ENCODE measurements at regions not wholly inside any gene's neighbourhood (a gene's known extent, or its start where the extent isn't known, plus 50 kb on each side); places are given as distances from the start of the nearest gene placed in this dataset.
"Not testable (repeated sequence)": the region's sequence is repeated elsewhere in the genome, so short reads cannot be mapped to it uniquely, and the experiment has no call there.

DNA sequence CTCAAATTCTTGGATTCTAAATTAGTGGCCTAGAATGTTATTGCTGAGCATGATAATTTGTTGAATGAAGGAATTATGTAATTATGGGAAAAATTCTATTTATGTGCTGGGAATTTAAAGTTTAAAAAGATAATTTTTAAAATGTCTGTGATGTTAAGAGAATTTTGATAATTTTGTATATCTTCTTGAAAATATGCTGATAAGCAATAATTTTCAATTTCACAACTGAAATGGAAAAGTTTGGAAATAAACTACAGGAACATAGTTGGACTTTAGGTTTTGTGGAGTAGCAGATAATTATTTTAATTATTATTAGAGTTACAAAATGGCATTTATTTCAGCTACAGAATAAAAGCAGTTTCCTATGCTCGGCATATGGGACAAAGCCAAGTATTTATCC lies 268.5 kb upstream of the TPK1 start:
- no peak for DNase-seq (ENCODE audit: low spot score)

DNA sequence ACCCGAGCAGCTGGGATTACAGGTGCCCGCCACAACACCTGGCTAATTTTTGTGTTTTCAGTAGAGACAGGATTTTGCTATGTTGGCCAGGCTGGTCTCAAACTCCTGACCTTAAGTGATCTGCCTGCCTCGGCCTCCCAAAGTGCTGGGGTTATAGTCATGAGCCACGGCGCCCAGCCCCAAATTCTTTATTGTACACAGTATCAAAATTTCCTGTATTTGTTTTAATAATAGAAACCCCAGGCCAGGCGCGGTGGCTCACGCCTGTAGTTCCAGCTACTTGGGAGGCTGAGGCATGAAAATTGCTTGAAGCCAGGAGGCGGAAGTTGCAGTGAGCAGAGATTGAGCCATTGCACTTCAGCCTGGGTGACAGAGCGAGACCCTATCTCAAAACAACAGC lies 266.3 kb upstream of the TPK1 start:
- not testable (repeated sequence) for DNase-seq (ENCODE audit: low spot score)

DNA sequence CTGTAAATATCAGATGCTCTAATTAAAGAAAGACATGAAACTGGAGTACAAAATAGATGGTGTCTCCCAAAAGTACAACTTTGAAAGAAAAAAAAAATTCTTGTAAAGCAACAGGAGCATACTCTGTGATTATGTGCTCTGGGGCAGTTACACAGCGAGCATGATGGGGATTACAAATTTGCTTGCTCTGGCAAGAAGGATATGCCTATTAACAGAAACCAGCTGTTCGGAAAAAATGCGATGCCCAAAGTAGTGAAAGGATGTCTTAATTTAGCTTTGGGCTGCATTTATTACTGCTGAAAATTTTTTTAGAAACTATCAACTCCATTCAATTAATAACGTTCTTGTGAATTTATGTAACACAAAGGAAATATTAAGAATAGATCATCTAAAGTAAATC lies 256.9 kb upstream of the TPK1 start:
- DNase-seq (ENCODE audit: low spot score) = no peak

DNA sequence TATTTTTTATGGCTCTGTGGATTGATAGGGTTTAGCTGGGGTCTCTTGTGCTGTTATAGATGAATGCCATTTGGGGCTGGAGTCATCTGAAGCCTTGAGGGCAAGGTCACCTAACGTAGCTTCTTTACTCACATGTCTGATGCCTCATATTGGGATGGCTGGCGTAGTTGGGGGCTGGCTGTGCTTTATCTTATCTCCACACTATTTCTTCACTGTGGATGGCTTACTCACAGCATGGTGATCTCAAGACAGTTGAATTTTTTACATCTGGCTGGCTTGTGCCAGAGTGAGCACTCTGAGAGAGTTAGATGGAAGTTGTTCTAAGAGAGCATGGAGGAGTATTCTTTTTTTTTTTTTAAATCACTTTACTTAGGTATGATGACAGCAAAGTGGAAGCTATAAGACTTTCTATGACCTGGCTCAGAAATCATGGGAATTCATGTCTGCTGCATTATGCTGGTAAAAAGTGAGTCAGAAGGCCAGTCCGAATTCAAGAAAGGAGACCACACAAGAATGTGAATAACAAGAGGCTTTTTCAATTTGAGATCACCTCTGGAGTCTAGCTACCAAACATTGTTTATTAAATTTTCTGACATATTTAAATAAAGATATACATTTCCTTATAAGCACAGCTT lies 252.4 kb upstream of the TPK1 start:
- DNase-seq (ENCODE audit: low spot score) = no peak

DNA sequence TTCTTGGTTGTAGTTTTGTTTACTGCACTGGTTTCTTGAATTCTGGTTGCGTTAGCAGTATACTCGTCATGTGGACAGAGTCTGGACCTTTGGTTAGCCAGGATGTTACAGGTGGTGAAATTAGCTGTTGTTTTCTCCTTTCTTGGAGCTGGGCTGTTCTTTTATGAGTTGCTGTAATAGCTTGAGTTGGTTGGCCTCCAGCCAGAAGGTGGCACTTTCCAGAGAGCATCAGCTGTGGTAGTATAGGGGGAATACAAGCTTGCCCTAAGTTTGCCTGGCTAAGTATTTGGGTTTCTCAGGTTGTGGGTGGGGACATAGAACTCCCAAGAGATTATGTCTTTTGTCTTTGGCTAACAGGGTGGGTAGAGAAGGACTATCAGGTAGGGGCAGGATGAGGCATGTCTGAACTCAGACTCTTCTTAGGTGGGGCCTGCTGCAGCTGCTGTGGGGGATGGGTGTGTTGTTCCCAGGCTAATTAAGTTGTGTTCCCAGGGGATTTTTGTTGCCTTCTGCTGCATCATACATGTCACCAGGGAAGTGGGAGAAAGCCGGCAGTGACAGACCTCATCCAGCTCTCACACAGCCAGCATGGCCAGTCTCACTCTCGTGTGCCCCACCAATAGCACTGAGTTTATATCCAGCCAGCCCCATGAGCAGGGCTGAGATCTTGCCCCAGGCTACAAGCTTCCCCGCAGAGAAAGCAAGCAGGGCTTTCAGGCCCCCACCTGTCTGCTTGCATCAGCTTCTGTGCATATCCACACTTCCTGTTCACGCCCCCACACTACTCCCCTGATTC lies 246.7 kb upstream of the TPK1 start:
- peak; percentile 36 for DNase-seq (ENCODE audit: low spot score)

DNA sequence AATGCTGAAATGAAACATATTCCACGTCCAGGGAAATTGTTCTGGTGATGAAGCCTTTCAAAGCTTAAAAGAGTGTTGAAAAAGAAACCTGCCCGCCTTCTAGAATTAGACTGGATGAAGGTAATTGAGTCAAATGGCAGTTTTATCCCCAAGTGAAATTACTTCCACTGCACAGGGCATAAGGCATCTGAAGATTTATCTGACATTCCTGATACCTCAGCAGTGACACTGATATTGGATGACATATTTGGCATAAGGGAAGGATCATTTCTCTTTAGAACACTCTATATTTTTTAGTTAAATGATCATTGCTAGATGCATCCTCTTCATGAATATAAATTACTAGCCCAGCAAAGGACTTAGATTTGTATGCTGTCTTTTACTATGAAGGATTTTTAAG lies 229.6 kb upstream of the TPK1 start:
- no peak for DNase-seq (ENCODE audit: low spot score)

DNA sequence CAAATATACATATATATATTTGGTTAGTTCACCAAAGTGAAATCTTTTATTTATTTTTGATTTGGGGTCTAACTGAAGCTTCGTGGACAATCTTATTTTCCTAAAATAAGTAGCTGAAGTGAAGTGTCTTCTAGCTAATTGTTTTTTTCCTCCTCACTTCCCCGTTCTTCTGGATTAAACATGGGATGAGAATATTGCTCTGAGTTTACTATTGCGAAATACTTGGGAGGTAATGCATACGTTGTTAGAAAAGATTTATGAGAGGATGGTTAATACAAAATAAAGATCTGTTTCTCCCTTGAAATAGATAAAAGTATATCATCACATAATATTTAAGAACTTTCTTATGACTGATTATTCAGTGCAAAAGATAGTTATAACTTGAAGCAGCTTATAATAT lies 228.3 kb upstream of the TPK1 start:
- no peak for DNase-seq (ENCODE audit: low spot score)

DNA sequence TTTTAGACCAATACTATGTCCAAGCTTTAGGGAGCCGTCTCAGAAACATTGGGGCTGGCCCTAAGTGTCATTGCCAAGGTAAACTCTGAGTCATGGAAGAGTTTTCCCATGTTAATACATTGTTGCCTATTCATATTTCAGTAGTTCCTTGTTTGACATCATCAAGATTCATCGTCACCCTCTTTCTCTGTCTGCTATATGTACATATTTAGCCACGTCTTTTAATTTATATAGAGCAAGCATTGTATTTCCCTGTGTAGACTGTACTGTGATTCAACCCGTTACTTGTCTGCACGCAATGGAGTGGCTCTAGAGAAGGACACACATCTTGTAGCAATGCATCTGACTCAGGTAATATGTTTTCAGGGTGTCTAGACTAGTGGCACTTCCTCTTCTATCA lies 217.9 kb upstream of the TPK1 start:
- no peak for DNase-seq (ENCODE audit: low spot score)

DNA sequence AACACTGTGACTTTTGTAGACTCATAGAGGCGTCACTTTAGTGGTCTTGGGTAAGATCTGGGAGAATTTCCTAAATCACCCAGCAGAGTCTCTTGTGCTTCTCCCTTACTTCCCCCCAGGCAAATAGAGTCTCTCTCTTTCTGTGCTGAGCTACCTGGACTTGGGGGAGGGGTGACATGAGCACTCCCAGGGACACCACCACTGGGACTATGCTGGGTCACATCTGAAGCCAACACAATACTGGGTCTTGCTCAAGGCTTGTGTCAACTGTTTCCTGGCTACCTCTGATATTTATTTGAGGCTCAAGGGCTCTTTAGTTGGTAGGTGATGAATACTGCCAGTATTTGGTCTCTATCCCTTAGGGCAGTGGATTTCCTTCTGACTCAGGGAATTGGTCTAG lies 214.6 kb upstream of the TPK1 start:
- no peak for DNase-seq (ENCODE audit: low spot score)

DNA sequence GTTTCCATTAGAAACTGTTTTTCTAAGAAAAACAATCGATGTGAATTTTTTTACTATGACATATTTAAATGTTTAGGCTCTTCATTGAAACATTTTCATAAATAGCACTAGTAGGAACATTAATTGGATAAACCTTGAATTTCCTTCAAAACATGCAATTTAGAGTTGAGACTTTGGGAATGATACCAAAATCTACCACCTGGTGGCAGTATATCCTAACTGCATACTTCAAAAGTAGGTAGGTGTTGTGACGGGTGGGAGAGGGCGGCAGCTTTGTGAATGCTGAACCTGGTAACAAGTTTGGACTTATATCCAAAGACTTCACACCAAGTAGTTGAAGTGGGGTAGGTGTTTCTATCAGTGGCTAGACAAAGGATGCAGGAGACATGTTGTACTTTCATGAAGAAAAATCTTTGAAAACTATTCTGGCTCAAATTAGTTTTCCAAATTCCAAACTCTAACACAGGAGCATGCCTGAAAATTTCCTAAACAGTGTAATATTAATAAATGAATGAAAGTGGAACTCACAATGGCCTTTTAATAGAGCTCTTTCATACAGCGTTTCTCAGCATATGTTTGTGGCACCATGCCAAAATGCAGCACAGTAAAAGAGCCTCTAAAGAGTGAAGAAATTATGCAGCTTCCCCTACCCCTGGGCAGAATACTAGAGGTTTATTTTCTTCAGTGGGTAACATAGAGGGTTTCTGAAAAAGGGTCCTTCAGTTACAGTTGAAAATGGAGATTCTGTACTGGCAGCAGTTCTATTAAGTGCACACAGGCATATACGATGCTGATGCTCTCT lies 201.0 kb upstream of the TPK1 start:
- DNase-seq (ENCODE audit: low spot score) = peak; percentile 60

DNA sequence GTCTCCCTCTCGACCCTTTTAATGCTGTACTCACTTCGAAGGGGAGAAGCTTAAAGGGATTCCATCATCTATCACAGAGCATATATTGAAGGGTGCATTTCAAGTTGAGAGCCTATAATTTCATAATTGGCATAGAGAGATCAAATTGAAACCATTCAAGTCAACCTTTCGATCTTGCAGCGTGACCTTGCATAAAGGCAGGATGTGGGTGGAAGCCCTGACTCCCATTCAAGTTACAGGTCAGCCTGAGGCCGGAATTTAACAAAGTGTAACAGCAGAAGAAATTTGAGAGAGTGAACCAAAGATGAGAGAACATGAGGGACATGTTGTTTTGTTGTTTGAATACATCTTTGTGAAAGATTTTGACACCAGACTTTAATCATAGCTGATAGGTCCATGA lies 195.3 kb upstream of the TPK1 start:
- DNase-seq (ENCODE audit: low spot score) = no peak

DNA sequence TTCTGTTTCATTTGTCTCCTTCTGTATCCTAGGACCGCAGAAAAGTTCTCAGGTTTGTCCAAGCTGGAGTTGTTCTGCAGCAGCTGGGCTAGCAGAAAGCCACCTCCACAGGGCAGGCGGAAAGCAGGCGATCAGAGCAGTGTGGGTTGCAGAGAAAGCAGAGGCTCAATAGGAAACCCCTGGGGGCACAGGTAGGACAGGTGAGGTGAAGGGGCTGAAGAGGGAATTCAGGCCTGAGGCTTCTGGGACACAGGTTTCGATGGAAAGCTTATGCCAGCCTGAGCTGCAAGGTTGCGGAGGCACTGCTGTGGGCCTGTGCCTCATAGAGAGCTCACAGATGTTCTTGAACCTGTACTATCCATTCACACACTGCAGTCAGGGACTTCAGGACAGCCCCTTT lies 194.9 kb upstream of the TPK1 start:
- no peak for DNase-seq (ENCODE audit: low spot score)

DNA sequence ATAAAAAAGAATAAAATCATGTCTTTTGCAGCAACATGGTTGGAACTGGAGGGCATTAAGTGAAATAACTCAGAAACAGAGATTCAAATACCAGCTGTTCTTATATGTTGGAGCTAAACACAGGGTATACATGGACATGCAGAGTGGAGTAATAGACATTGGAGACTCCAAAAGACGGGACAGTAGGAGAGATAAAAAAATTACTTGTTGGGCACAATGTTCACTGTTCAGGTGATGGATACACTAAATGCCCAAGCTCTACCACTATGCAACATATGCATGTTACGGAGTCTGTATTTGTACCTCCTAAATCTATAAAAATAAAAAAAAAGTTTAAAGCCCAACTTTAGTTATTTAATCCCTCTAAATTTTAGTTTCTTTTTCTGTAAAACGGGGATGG lies 184.6 kb upstream of the TPK1 start:
- no peak for DNase-seq (ENCODE audit: low spot score)

DNA sequence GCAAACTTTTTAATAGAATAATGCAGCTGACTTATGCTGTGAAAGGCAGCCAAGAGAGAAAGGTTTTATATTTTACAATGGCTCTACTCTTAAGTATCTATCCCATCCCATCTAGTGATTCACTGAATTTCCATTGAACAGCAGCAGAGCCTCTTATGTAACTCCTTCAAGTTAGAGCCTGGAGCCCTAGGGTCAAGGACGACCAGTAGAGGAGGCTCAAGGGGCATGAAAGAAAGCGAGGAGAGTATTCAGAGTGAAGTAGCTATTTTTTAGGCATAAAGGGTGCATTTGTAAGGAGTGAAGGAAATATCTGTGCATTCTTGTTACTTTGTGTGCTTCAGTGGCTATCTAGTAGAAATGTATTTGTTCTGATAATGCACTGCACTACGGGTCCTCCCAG lies 180.2 kb upstream of the TPK1 start:
- no peak for DNase-seq (ENCODE audit: low spot score)

DNA sequence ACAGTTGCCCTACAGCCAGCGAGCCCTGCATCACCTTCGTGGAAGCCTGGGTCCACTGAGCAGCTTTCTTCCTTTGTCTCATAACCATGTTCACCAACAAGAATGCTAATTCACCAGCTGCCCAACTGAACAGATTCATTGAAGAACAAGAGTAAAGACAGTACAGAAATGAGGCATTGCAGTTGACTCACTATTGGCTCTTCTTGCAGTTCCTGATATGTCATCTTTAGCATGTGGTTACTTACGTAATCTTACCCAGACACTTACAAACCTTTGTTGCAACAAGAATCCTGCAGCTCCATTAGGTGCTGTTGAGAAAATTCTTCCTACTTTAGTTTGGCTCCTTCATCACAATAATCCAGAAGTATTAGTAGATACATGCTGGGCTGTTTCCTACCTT lies 174.0 kb upstream of the TPK1 start:
- DNase-seq (ENCODE audit: low spot score) = no peak

DNA sequence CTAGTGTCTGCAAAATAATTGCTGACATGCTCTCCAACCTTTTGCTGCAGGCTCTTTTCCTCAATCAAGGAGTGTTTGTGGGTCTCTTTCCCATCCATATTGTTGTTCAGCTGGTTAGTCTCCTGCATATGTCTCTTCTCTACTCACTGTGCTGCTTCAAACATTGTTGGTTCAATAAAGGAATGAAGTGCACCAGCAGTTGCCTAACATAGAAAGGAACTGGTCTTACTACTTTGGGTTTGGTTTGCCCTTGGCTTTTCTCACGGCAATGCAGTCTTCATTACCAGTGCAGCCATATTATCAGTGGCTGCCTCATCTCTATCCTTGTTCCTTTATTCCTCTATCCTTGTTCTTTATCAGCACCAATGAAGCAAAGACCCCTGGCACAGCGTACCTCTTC lies 169.7 kb upstream of the TPK1 start:
- no peak for DNase-seq (ENCODE audit: low spot score)

DNA sequence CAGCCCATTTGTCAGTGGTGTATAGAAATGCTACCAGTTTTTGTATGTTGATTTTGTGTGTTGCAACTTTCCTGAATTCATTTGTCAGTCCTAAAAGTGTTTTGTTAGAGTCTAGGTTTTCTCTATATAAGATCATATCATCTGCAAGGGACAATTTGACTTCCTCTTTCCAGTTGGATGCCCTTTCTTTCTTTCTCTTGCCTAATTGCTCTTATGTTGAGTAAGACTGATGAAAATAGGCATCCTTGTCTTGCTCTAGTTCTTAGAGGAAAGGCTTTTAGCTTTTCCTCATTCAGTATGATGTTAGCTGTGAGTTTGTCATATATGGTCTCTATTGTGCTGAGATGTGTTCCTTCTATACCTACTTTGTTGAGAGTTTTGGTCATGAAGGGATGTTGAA lies 161.7 kb upstream of the TPK1 start:
- no peak for DNase-seq (ENCODE audit: low spot score)

DNA sequence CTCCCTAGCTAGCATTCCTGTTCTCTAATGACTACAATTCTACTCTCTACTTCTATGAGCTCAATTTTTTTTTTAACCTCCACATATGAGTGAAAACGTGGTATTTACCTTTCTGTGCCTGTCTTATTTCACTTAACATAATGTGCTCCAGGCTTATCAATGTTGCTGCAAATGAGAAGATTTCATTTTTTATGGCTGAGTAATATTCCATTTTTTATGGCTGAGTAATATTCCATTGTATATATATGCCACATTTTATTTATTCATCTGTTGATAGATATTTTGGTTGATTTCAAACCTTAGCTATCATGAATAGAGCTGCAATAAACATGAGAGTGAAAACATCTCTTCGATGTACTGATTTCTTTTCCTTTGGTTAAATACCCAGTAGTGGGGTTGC lies 159.6 kb upstream of the TPK1 start:
- DNase-seq (ENCODE audit: low spot score) = no peak

DNA sequence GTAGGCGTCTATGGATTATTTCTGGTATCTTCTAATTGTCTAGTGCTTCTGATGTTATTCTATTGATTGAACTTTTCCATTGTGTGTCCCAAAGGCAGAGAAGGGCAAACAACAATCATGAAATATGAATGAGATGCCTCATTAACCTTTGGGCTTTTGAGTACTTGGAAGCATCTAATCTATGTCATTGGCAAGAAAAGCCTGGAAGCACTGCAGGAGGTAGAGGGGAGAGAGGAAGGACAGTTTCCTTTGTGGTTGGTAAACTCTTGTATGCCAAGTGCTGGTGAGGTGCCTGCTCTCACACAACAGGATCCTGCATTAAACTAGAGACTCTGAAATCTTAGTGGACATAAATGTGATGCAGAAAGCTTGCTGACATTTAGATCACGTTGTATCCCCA lies 155.2 kb upstream of the TPK1 start:
- DNase-seq (ENCODE audit: low spot score) = no peak

DNA sequence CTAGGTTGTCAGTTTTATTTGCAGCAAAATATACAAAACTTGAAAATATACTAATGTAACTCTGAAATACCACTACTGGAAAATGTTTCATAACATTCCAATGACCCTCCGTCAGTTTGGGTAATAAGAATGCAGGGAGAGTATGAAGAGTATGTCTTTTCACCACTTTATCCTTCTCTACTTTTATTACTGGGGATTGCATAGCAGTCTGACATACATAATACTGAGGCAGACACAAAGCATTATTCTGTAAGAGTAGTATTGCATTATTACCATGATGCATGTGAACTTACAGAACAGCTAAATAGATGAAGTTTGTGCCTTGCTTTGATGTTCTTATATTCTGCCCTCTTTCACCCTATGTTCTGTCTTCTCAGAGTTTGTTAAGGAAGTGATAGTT lies 151.8 kb upstream of the TPK1 start:
- DNase-seq (ENCODE audit: low spot score) = no peak

DNA sequence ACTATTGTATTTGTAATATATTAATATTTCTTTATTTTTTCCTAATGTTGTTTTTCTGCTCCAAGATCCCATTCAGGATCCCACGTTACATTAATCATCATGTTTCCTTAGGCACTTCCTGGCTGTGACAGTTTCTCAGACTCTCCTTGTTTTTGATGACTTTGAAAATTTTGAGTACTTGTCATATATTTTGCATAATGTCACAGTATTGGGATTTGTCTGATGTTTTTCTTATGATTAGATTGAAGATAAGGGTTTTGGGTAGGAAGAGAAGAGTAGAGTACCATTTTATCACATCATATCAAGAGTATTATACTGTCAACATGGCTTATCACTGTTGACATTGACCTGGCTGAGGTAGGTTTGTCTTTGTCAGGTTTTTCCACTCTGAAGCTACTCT lies 146.3 kb upstream of the TPK1 start:
- DNase-seq (ENCODE audit: low spot score) = no peak

DNA sequence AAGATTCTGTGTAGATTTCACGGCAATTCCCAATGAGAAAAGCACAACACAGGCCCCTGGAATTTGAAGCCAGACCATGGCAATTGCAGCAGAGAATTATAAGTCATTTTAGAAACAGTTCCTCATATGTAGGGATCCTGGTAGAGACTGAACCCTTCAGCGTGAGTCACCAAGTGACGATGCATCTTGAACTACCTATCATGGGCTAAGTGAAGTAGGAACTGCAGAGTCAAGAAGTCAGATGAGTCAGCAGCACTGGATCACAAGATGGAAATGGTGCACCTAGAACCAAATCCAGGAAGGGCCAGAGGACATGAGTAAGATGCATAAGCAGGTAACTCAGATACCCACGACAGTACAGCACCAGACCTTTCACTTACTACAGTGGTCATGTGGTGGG lies 140.0 kb upstream of the TPK1 start:
- no peak for DNase-seq (ENCODE audit: low spot score)

DNA sequence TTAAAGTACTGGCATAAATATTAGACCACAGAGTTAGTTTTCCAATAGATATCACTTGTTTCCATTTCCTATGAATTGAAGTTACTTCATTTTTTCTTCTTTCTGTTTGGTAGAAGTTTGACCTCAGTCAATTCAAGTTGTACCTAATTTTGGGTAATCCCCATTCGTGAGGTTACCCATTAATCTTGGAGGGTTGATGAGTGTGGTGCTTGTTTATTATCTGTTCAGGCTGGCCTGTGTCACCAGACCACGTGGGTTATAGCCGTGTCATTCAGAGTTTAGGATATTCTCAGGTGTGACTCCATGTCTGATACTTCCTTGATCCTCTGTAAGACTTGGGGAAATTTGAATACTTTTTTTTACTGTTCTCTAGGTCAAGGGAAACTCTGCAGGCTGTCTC lies 133.9 kb upstream of the TPK1 start:
- DNase-seq (ENCODE audit: low spot score) = no peak
